ENCODE measurements at regions not wholly inside any gene's neighbourhood (a gene's known extent, or its start where the extent isn't known, plus 50 kb on each side); places are given as distances from the start of the nearest gene placed in this dataset.

GRCh38 chr13:44195245-44195644 lies 178.4 kb upstream of the SERP2 start:
- no peak for TF ChIP-seq GATA2 (IDR thresholded peaks at IDR 0.05; ENCODE audit: low read depth, low read length)
- TF ChIP-seq GATA3 (IDR thresholded peaks at IDR 0.05; ENCODE audit: low read depth, low read length), result no peak
